Endothelial cell of umbilical vein (primary cell): ENCODE measurements at regions not wholly inside any gene's neighbourhood (a gene's known extent, or its start where the extent isn't known, plus 50 kb on each side); places are given as distances from the start of the nearest gene placed in this dataset.

ENCODE experiments used
- BruUV-seq: library from RNA; stranded (reverse); fragments of 400-500 nt; replicated peaks from 2 replicates; lab custom pipeline; 2021; lab: Mats Ljungman, UMichigan
- CTCF ChIA-PET: fragments of 300-600, 350-600 bp; sonication (Branson Sonifier 250); formaldehyde crosslinking; loops from one replicate; lab custom pipeline; 2021; ENCODE audit warnings: antibody characterized with exemption, inconsistent platforms; lab: Charles Lee
- POLR2A ChIA-PET: fragments of 300-600, 350-600 bp; sonication (Branson Sonifier 250); formaldehyde crosslinking; loops from one replicate; lab custom pipeline; 2021; ENCODE audit warnings: antibody characterized with exemption, inconsistent platforms; lab: Charles Lee
- DNase-seq: peaks from one replicate; pipeline ENCODE4 v3.0.0-alpha.2; 2011; ENCODE audit warnings: low read depth, low spot score
- FAIRE-seq: peaks from 2 replicates; lab custom pipeline; 2011; peaks lifted over from hg19 to GRCh38; lab: Jason Lieb, UNC
- H2AFZ ChIP-seq: 2 replicates; pipeline ENCODE4 v1.6.0; 2012; ENCODE audit warnings: low read depth, low read length, control low read depth, inconsistent platforms
- H3K27ac ChIP-seq: 2 replicates; pipeline ENCODE4 v1.5.1; 2011; ENCODE audit warnings: low read depth, mild to moderate bottlenecking, control low read depth, low read length, moderate library complexity; ENCODE audit not compliant: insufficient read depth
- H3K27me3 ChIP-seq, 2 experiments: 2 replicates each; pipeline versions ENCODE4 v1.6.0 to v1.6.1; 2011; ENCODE audit warnings: low read length in 2 of 2, mixed read lengths in 1 of 2; ENCODE audit not compliant: control insufficient read depth in 2 of 2, insufficient read depth in 2 of 2
- H3K36me3 ChIP-seq, 2 experiments: 2 replicates in 1 of 2; 3 replicates in 1 of 2; pipeline ENCODE4 v1.5.1; 2011; ENCODE audit warnings: low read length in 2 of 2, mild to moderate bottlenecking in 1 of 2, moderate library complexity in 1 of 2; ENCODE audit not compliant: control insufficient read depth in 2 of 2, insufficient read depth in 2 of 2; ENCODE audit errors: extremely low read depth in 1 of 2
- H3K4me1 ChIP-seq: 3 replicates; pipeline ENCODE4 v1.5.1; 2011; ENCODE audit warnings: mild to moderate bottlenecking, low read length; ENCODE audit not compliant: control insufficient read depth, insufficient read depth; ENCODE audit errors: extremely low read depth
- H3K4me2 ChIP-seq: 2 replicates; pipeline ENCODE4 v1.6.1; 2011; ENCODE audit warnings: low read length, control low read depth, mixed read lengths; ENCODE audit not compliant: insufficient read depth
- H3K4me3 ChIP-seq, 3 experiments: fragments of 200-600 bp in 1 of 3; sonication (generic), shearing (Covaris generic) in 1 of 3; replicated peaks in 1 of 3; 2 replicates each; pipeline ENCODE4 v1.5.1; 2011 to 2016; ENCODE audit warnings: control low read depth in 3 of 3, low read length in 3 of 3, mild to moderate bottlenecking in 2 of 3, inconsistent platforms in 1 of 3, low read depth in 1 of 3, moderate library complexity in 1 of 3; ENCODE audit not compliant: insufficient read depth in 1 of 3
- H3K79me2 ChIP-seq: 2 replicates; pipeline ENCODE4 v1.6.0; 2012; ENCODE audit warnings: low read length, inconsistent platforms; ENCODE audit not compliant: control insufficient read depth, insufficient read depth
- H3K9ac ChIP-seq: replicated peaks from 2 replicates; pipeline ENCODE3; 2011; ENCODE audit warnings: low read length, control low read depth; ENCODE audit not compliant: insufficient read depth; ENCODE audit errors: extremely low read depth
- H3K9me1 ChIP-seq: replicated peaks from 3 replicates; pipeline ENCODE4 v1.6.0; 2011; ENCODE audit warnings: mild to moderate bottlenecking, low read length; ENCODE audit not compliant: control insufficient read depth, insufficient read depth; ENCODE audit errors: extremely low read depth
- H3K9me3 ChIP-seq: replicated peaks from 2 replicates; pipeline ENCODE4 v1.5.1; 2012; ENCODE audit warnings: low read length, inconsistent platforms; ENCODE audit not compliant: control insufficient read depth, insufficient read depth
- H4K20me1 ChIP-seq: replicated peaks from 2 replicates; pipeline ENCODE3; 2011; ENCODE audit warnings: mild to moderate bottlenecking, low read length; ENCODE audit not compliant: control insufficient read depth, insufficient read depth; ENCODE audit errors: extremely low read depth
- EZH2 ChIP-seq: IDR thresholded peaks from 2 replicates; pipeline ENCODE4 v1.6.1; 2012; ENCODE audit warnings: borderline replicate concordance, low read depth, mild to moderate bottlenecking, moderate library complexity, low read length, inconsistent platforms; ENCODE audit not compliant: severe bottlenecking
- FOS ChIP-seq: IDR thresholded peaks from 2 replicates; pipeline ENCODE4 v1.6.1; 2011; ENCODE audit warnings: mild to moderate bottlenecking, low read length, moderate library complexity, borderline replicate concordance; ENCODE audit not compliant: insufficient read depth
- GATA2 ChIP-seq: IDR thresholded peaks from 2 replicates; pipeline ENCODE4 v1.7.0; 2011; ENCODE audit warnings: low read depth, mild to moderate bottlenecking, moderate library complexity, mixed read lengths, low read length; ENCODE audit not compliant: insufficient read length, insufficient read depth
- JUN ChIP-seq: IDR thresholded peaks from 2 replicates; pipeline ENCODE4 v1.6.1; 2011; ENCODE audit warnings: borderline replicate concordance, low read depth; ENCODE audit not compliant: insufficient read length, insufficient read depth
- MYC ChIP-seq: IDR thresholded peaks from one replicate; pipeline ENCODE4 v1.6.1; 2011; ENCODE audit warnings: mild to moderate bottlenecking, low read depth, low read length
- POLR2A ChIP-seq: IDR thresholded peaks from 2 replicates; pipeline ENCODE4 v1.6.1; 2012; ENCODE audit warnings: low read depth, mild to moderate bottlenecking, control low read depth, low read length
- POLR2AphosphoS5 ChIP-seq: IDR thresholded peaks from 2 replicates; pipeline ENCODE4 v1.6.1; 2012; ENCODE audit warnings: low read depth, mild to moderate bottlenecking, control low read depth, low read length, moderate library complexity; ENCODE audit not compliant: insufficient read depth
- dilution Hi-C: fragments of 300-500 bp; cut with MboI; formaldehyde crosslinking; loops from one replicate; pipeline ENCODE4 v1.15.0; 2019; ENCODE audit warnings: low sequenced_read_pairs; ENCODE audit not compliant: extremely low pct_ligation_motif_present
- intact Hi-C: fragments of 100-400 bp; cut with micrococcal nuclease; formaldehyde crosslinking; loops from one replicate; pipeline ENCODE4 v1.10.0; 2022
- TF ChIP-seq, protein P1 (sequence below), 2 donors: IDR thresholded peaks; 1 replicate in 1 of 2; 2 replicates in 1 of 2; pipeline ENCODE4 v1.5.1; 2011; ENCODE audit warnings: low read length in 2 of 2, mild to moderate bottlenecking in 2 of 2, moderate library complexity in 2 of 2, control low read depth in 1 of 2, inconsistent platforms in 1 of 2, low read depth in 1 of 2; ENCODE audit not compliant: insufficient read depth in 1 of 2; ENCODE audit errors: extremely low read depth in 1 of 2
- TF ChIP-seq, protein P2 (sequence below): IDR thresholded peaks from 2 replicates; pipeline ENCODE4 v1.6.1; 2011; ENCODE audit not compliant: insufficient read depth, insufficient read length

GRCh38 chr2:217466805-217467204 lies 536.0 kb downstream of the TNS1 start:
- H3K4me2 ChIP-seq: no peak overlapping the region
- TF ChIP-seq, protein P1, sequence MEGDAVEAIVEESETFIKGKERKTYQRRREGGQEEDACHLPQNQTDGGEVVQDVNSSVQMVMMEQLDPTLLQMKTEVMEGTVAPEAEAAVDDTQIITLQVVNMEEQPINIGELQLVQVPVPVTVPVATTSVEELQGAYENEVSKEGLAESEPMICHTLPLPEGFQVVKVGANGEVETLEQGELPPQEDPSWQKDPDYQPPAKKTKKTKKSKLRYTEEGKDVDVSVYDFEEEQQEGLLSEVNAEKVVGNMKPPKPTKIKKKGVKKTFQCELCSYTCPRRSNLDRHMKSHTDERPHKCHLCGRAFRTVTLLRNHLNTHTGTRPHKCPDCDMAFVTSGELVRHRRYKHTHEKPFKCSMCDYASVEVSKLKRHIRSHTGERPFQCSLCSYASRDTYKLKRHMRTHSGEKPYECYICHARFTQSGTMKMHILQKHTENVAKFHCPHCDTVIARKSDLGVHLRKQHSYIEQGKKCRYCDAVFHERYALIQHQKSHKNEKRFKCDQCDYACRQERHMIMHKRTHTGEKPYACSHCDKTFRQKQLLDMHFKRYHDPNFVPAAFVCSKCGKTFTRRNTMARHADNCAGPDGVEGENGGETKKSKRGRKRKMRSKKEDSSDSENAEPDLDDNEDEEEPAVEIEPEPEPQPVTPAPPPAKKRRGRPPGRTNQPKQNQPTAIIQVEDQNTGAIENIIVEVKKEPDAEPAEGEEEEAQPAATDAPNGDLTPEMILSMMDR (IDR thresholded peaks at IDR 0.05; ENCODE audit: extremely low read depth in 1 of 2, insufficient read depth in 1 of 2, low read depth in 1 of 2, low read length in 2 of 2): no peak
- TF ChIP-seq, protein P2, sequence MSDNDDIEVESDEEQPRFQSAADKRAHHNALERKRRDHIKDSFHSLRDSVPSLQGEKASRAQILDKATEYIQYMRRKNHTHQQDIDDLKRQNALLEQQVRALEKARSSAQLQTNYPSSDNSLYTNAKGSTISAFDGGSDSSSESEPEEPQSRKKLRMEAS: no peak
- TF ChIP-seq EZH2 (no peak), FOS (no peak), POLR2AphosphoS5 (no peak), MYC (no peak), POLR2A (no peak), GATA2 (no peak), JUN (no peak)
- H3K4me1 ChIP-seq: no peaks in the 10 kb centered on the region
- H3K36me3 ChIP-seq: no peaks in the 10 kb centered on the region
- DNase-seq (no peak), FAIRE-seq (no peak)
- H3K9me1 ChIP-seq: no peaks in the 10 kb centered on the region
- H2AFZ ChIP-seq: no peak overlapping the region
- H3K27me3 ChIP-seq: no peaks in the 10 kb centered on the region
- H3K79me2 ChIP-seq: no peaks in the 10 kb centered on the region
- ChIA-PET CTCF (no interaction called here), POLR2A (no interaction called here)
- intact Hi-C loops (no loop called here), dilution Hi-C loops (no loop called here)
- H3K4me3 ChIP-seq: no peak overlapping the region
- BruUV-seq: no TSS peak
- no peaks in the 10 kb centered on the region for H3K9me3 ChIP-seq
- H3K27ac ChIP-seq: no peak overlapping the region
- H3K9ac ChIP-seq: no peak overlapping the region
- no peaks in the 10 kb centered on the region for H4K20me1 ChIP-seq
